H9 (cell line): ENCODE measurements at regions not wholly inside any gene's neighbourhood (a gene's known extent, or its start where the extent isn't known, plus 50 kb on each side); places are given as distances from the start of the nearest gene placed in this dataset.

Experiments
- DNase-seq: peaks from one replicate; pipeline ENCODE4 v3.0.0-alpha.2; 2017
- H2AFZ ChIP-seq: one replicate; pipeline ENCODE4 v1.6.1; 2013; ENCODE audit warnings: mild to moderate bottlenecking, low read length, control low read depth, moderate library complexity
- H2AK5ac ChIP-seq: 2 replicates; pipeline ENCODE4 v1.6.1; 2013; ENCODE audit warnings: low read length, control low read depth, mixed read lengths; ENCODE audit not compliant: insufficient read length
- H2BK120ac ChIP-seq: one replicate; pipeline ENCODE4 v1.6.1; 2013; ENCODE audit warnings: low read depth, mild to moderate bottlenecking, low read length, control low read depth, inconsistent platforms; ENCODE audit not compliant: poor library complexity, severe bottlenecking
- H2BK12ac ChIP-seq: 2 replicates; pipeline ENCODE4 v1.6.1; 2013; ENCODE audit warnings: low read length, control low read depth, mixed read lengths, low read depth; ENCODE audit not compliant: insufficient read length
- H2BK15ac ChIP-seq: 2 replicates; pipeline ENCODE4 v1.6.1; 2013; ENCODE audit warnings: low read depth, low read length, control low read depth
- H2BK20ac ChIP-seq: one replicate; pipeline ENCODE4 v1.6.1; 2013; ENCODE audit warnings: low read depth, mild to moderate bottlenecking, low read length, control low read depth, inconsistent platforms; ENCODE audit not compliant: poor library complexity, severe bottlenecking
- H2BK5ac ChIP-seq: 2 replicates; pipeline ENCODE4 v1.6.1; 2013; ENCODE audit warnings: low read length, control low read depth, mixed read lengths; ENCODE audit not compliant: insufficient read length
- H3K14ac ChIP-seq: 2 replicates; pipeline ENCODE4 v1.6.1; 2013; ENCODE audit warnings: low read length, control low read depth; ENCODE audit not compliant: insufficient read depth
- H3K18ac ChIP-seq: 2 replicates; pipeline ENCODE4 v1.6.1; 2013; ENCODE audit warnings: low read depth, mild to moderate bottlenecking, mixed read lengths, low read length, control low read depth; ENCODE audit not compliant: insufficient read length
- H3K23ac ChIP-seq: 2 replicates; pipeline ENCODE4 v1.6.1; 2013; ENCODE audit warnings: low read length, control low read depth, mixed read lengths, low read depth; ENCODE audit not compliant: insufficient read length
- H3K23me2 ChIP-seq: 2 replicates; pipeline ENCODE4 v1.6.1; 2013; ENCODE audit warnings: low read depth, mild to moderate bottlenecking, mixed read lengths, low read length, control low read depth; ENCODE audit not compliant: insufficient read length, poor library complexity, severe bottlenecking
- H3K27ac ChIP-seq: 2 replicates; pipeline ENCODE4 v1.5.1; 2013; ENCODE audit warnings: low read length, control low read depth, mixed read lengths, low read depth; ENCODE audit not compliant: insufficient read length
- H3K27me3 ChIP-seq: 2 replicates; pipeline ENCODE4 v1.6.1; 2013; ENCODE audit warnings: low read length, control low read depth, inconsistent platforms; ENCODE audit not compliant: insufficient read depth
- H3K4ac ChIP-seq: 2 replicates; pipeline ENCODE4 v1.6.1; 2013; ENCODE audit warnings: low read depth, mild to moderate bottlenecking, control low read depth, inconsistent platforms, low read length, moderate library complexity
- H3K4me1 ChIP-seq: 2 replicates; pipeline ENCODE4 v1.6.1; 2013; ENCODE audit warnings: low read length, control low read depth, inconsistent platforms; ENCODE audit not compliant: insufficient read depth
- H3K4me2 ChIP-seq: 2 replicates; pipeline ENCODE4 v1.6.1; 2013; ENCODE audit warnings: low read length, control low read depth, mixed read lengths; ENCODE audit not compliant: insufficient read length, insufficient read depth
- H3K56ac ChIP-seq: 2 replicates; pipeline ENCODE4 v1.6.1; 2013; ENCODE audit warnings: low read depth, mild to moderate bottlenecking, mixed read lengths, low read length, control low read depth; ENCODE audit not compliant: insufficient read length
- H3K79me1 ChIP-seq: 2 replicates; pipeline ENCODE4 v1.6.1; 2013; ENCODE audit warnings: low read depth, mild to moderate bottlenecking, moderate library complexity, low read length, control low read depth, inconsistent platforms; ENCODE audit not compliant: insufficient read depth, poor library complexity, severe bottlenecking
- H3K79me2 ChIP-seq: 2 replicates; pipeline ENCODE4 v1.6.1; 2013; ENCODE audit warnings: low read length, control low read depth, inconsistent platforms; ENCODE audit not compliant: insufficient read depth
- H3K9ac ChIP-seq: 2 replicates; pipeline ENCODE4 v1.6.1; 2013; ENCODE audit warnings: low read length, control low read depth, mixed read lengths; ENCODE audit not compliant: insufficient read length; ENCODE audit errors: extremely low read depth
- H3K9me3 ChIP-seq: one replicate; pipeline ENCODE4 v1.6.1; 2013; ENCODE audit warnings: low read depth, low read length, inconsistent platforms; ENCODE audit not compliant: control insufficient read depth
- H3T11ph ChIP-seq: one replicate; pipeline ENCODE4 v1.6.1; 2013; ENCODE audit warnings: mild to moderate bottlenecking, low read length, control low read depth, inconsistent platforms
- H4K20me1 ChIP-seq: one replicate; pipeline ENCODE4 v1.6.1; 2013; ENCODE audit not compliant: control insufficient read depth, insufficient read length, insufficient read depth
- H4K5ac ChIP-seq: 2 replicates; pipeline ENCODE4 v1.6.1; 2013; ENCODE audit warnings: low read depth, mild to moderate bottlenecking, mixed read lengths, low read length, control low read depth; ENCODE audit not compliant: insufficient read length
- H4K8ac ChIP-seq: replicated peaks from 2 replicates; pipeline ENCODE4 v1.6.1; 2013; ENCODE audit warnings: low read length, control low read depth, mixed read lengths, low read depth; ENCODE audit not compliant: insufficient read length
- H4K91ac ChIP-seq: 2 replicates; pipeline ENCODE4 v1.6.1; 2013; ENCODE audit warnings: low read depth, mild to moderate bottlenecking, moderate library complexity, mixed read lengths, low read length, control low read depth; ENCODE audit not compliant: insufficient read length
- H3K27ac Mint-ChIP-seq, 3 experiments: 2 replicates in 2 of 3; 3 replicates in 1 of 3; pipeline ENCODE4 v1.8.0; 2020 to 2021; ENCODE audit warnings: mixed read lengths in 3 of 3, mild to moderate bottlenecking in 1 of 3, moderate library complexity in 1 of 3
- H3K27me3 Mint-ChIP-seq: 2 replicates; pipeline ENCODE4 v1.8.0; 2021; ENCODE audit warnings: low read depth, mild to moderate bottlenecking, moderate library complexity, mixed read lengths
- H3K36me3 Mint-ChIP-seq, 3 experiments: 2 replicates in 2 of 3; 3 replicates in 1 of 3; pipeline ENCODE4 v1.8.0; 2020 to 2021; ENCODE audit warnings: low read depth in 3 of 3, mixed read lengths in 3 of 3; ENCODE audit not compliant: insufficient read depth in 1 of 3
- H3K4me1 Mint-ChIP-seq, 2 experiments: 2 replicates each; pipeline ENCODE4 v1.8.0; 2020; ENCODE audit warnings: mixed read lengths in 2 of 2
- H3K4me3 Mint-ChIP-seq, 2 experiments: 2 replicates in 1 of 2; 3 replicates in 1 of 2; pipeline ENCODE4 v1.8.0; 2020 to 2021; ENCODE audit warnings: mild to moderate bottlenecking in 2 of 2, mixed read lengths in 2 of 2, moderate library complexity in 1 of 2
- H3K9me3 Mint-ChIP-seq, 2 experiments: 2 replicates in 1 of 2; 3 replicates in 1 of 2; pipeline ENCODE4 v1.8.0; 2020; ENCODE audit warnings: mild to moderate bottlenecking in 2 of 2, mixed read lengths in 2 of 2, moderate library complexity in 1 of 2
- WGBS: extraction: QIAGEN DNeasy Blood & Tissue Kit; methylation state at CpG from one replicate; pipeline ENCODE4 v1.1.7; 2013; ENCODE audit warnings: missing lambda C conversion rate, low lambda C conversion rate, mixed read lengths; ENCODE audit not compliant: insufficient read length; ENCODE audit errors: extremely low coverage; 5-methylcytosine and 5-hydroxymethylcytosine counted together
- TF ChIP-seq, protein P1 (sequence below): fragments of 200-600 bp; sonication (generic); conservative IDR thresholded peaks from 3 replicates; pipeline ENCODE4 v1.8.0; 2021; ENCODE audit warnings: antibody characterized with exemption, mild to moderate bottlenecking

DNA sequence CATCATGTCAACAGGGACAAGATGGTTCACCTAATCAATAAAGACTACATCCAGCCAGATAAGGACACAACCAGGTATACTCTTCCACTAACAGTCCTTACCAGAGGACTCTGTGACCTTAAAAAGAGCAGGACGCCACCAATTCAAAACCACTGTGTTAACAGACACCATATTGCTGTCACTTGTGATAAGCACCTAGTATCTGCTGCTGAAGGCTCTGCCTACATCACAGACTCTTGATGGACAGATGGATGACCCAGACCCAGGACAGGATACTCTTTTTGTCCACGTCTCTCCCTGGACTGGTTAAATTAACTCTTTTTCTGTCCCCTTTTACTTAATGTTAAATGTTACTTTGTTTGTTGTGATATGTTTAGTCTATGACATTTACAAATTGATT lies 586.2 kb upstream of the AGA start:
- H3K9ac ChIP-seq, result no peak overlapping the region
- H3K27me3 Mint-ChIP-seq, result no peaks in the 10 kb centered on the region
- H2AK5ac ChIP-seq, result no peak overlapping the region
- H2BK15ac ChIP-seq, result no peak overlapping the region
- no peak overlapping the region for H3K14ac ChIP-seq
- no peak overlapping the region for H3K56ac ChIP-seq
- H2BK5ac ChIP-seq, result no peak overlapping the region
- H3K4me2 ChIP-seq, result no peak overlapping the region
- no peak overlapping the region for H2BK120ac ChIP-seq
- H4K20me1 ChIP-seq, result no peaks in the 10 kb centered on the region
- no CpG with 5 or more reads among the region's 2 CpGs for WGBS
- H3K9me3 Mint-ChIP-seq, result no peaks in the 10 kb centered on the region
- H3K23ac ChIP-seq, result no peak overlapping the region
- no peak overlapping the region for H3K27ac ChIP-seq
- no peak overlapping the region for H3K18ac ChIP-seq
- no peaks in the 10 kb centered on the region; a peak in 1 of 7 replicates for H3K36me3 Mint-ChIP-seq
- H3K27ac Mint-ChIP-seq, result no peak overlapping the region
- H3K9me3 ChIP-seq, result no peaks in the 10 kb centered on the region
- H3K23me2 ChIP-seq, result no peaks in the 10 kb centered on the region
- H3K4me3 Mint-ChIP-seq, result no peak overlapping the region
- H3K4me1 ChIP-seq, result no peaks in the 10 kb centered on the region
- no peak overlapping the region for H4K91ac ChIP-seq
- H3T11ph ChIP-seq, result no peak overlapping the region
- H3K79me1 ChIP-seq, result no peaks in the 10 kb centered on the region
- H2BK20ac ChIP-seq, result no peak overlapping the region
- TF ChIP-seq, protein P1, sequence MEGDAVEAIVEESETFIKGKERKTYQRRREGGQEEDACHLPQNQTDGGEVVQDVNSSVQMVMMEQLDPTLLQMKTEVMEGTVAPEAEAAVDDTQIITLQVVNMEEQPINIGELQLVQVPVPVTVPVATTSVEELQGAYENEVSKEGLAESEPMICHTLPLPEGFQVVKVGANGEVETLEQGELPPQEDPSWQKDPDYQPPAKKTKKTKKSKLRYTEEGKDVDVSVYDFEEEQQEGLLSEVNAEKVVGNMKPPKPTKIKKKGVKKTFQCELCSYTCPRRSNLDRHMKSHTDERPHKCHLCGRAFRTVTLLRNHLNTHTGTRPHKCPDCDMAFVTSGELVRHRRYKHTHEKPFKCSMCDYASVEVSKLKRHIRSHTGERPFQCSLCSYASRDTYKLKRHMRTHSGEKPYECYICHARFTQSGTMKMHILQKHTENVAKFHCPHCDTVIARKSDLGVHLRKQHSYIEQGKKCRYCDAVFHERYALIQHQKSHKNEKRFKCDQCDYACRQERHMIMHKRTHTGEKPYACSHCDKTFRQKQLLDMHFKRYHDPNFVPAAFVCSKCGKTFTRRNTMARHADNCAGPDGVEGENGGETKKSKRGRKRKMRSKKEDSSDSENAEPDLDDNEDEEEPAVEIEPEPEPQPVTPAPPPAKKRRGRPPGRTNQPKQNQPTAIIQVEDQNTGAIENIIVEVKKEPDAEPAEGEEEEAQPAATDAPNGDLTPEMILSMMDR, result no peak
- no peak overlapping the region for H4K8ac ChIP-seq
- no peak overlapping the region for H2AFZ ChIP-seq
- no peak overlapping the region for H4K5ac ChIP-seq
- no peak for DNase-seq
- no peaks in the 10 kb centered on the region for H3K4me1 Mint-ChIP-seq
- H3K4ac ChIP-seq, result no peak overlapping the region
- H2BK12ac ChIP-seq, result no peak overlapping the region
- no peaks in the 10 kb centered on the region for H3K27me3 ChIP-seq
- H3K79me2 ChIP-seq, result no peaks in the 10 kb centered on the region
